Loucy (cell line): ENCODE measurements at regions not wholly inside any gene's neighbourhood (a gene's known extent, or its start where the extent isn't known, plus 50 kb on each side); places are given as distances from the start of the nearest gene placed in this dataset.

ENCODE experiments used
- H2AFZ ChIP-seq: fragments of 200-600 bp; sonication (generic); 2 replicates; pipeline ENCODE4 v1.6.0; 2016; ENCODE audit warnings: antibody characterized with exemption, mild to moderate bottlenecking, low read length, moderate library complexity
- H3F3A ChIP-seq: fragments of 200-600 bp; 2 replicates; pipeline ENCODE4 v1.6.0; 2016; ENCODE audit warnings: antibody characterized with exemption, low read depth, mild to moderate bottlenecking
- H3K27me3 ChIP-seq: fragments of 200-600 bp; sonication (generic); 2 replicates; pipeline ENCODE4 v1.6.1; 2014; ENCODE audit warnings: low read length, mild to moderate bottlenecking; ENCODE audit not compliant: insufficient read depth, poor library complexity, severe bottlenecking
- H3K36me3 ChIP-seq: fragments of 200-600 bp; sonication (generic); 2 replicates; pipeline ENCODE4 v1.6.1; 2016; ENCODE audit warnings: low read length; ENCODE audit not compliant: insufficient read depth
- H3K4me1 ChIP-seq: fragments of 200-600 bp; sonication (generic); 2 replicates; pipeline ENCODE4 v1.5.1; 2014; ENCODE audit warnings: low read length, mild to moderate bottlenecking; ENCODE audit not compliant: insufficient read depth, poor library complexity, severe bottlenecking
- H3K4me2 ChIP-seq: fragments of 200-600 bp; sonication (generic); 2 replicates; pipeline ENCODE4 v1.6.0; 2014; ENCODE audit warnings: antibody characterized with exemption, low read length, low read depth, mild to moderate bottlenecking; ENCODE audit not compliant: poor library complexity, severe bottlenecking
- H3K4me3 ChIP-seq: fragments of 200-600 bp; sonication (generic); 2 replicates; pipeline ENCODE4 v1.5.1; 2014; ENCODE audit warnings: low read length, mild to moderate bottlenecking, mixed read lengths; ENCODE audit not compliant: poor library complexity, severe bottlenecking
- H3K79me2 ChIP-seq: fragments of 200-600 bp; sonication (generic); 2 replicates; pipeline ENCODE4 v1.6.1; 2014; ENCODE audit warnings: low read length; ENCODE audit not compliant: insufficient read depth
- H3K9ac ChIP-seq: fragments of 200-600 bp; sonication (generic); 2 replicates; pipeline ENCODE4 v1.6.0; 2014; ENCODE audit warnings: mild to moderate bottlenecking, low read depth, low read length, moderate library complexity; ENCODE audit not compliant: poor library complexity, severe bottlenecking
- H3K9me2 ChIP-seq: fragments of 200-600 bp; sonication (generic); replicated peaks from 2 replicates; pipeline ENCODE4 v1.6.1; 2016; ENCODE audit warnings: low read depth, low read length, mixed read lengths
- H3K9me3 ChIP-seq: fragments of 200-600 bp; sonication (generic); 2 replicates; pipeline ENCODE4 v1.6.1; 2014; ENCODE audit warnings: mild to moderate bottlenecking, antibody characterized with exemption, low read length, low read depth; ENCODE audit not compliant: insufficient read depth
- H4K20me1 ChIP-seq: fragments of 200-600 bp; sonication (generic); 2 replicates; pipeline ENCODE4 v1.6.0; 2014; ENCODE audit warnings: antibody characterized with exemption, low read length, mild to moderate bottlenecking; ENCODE audit not compliant: insufficient read depth, poor library complexity, severe bottlenecking
- EZH2phosphoT487 ChIP-seq: fragments of 200-600 bp; IDR thresholded peaks from 2 replicates; pipeline ENCODE4 v1.6.1; 2018; ENCODE audit warnings: antibody characterized with exemption, mild to moderate bottlenecking, moderate library complexity, borderline replicate concordance
- TF ChIP-seq, protein P1 (sequence below): fragments of 200-600 bp; sonication (generic); conservative IDR thresholded peaks from 2 replicates; pipeline ENCODE4 v1.5.1; 2014; ENCODE audit warnings: mild to moderate bottlenecking, antibody characterized with exemption, low read length

DNA sequence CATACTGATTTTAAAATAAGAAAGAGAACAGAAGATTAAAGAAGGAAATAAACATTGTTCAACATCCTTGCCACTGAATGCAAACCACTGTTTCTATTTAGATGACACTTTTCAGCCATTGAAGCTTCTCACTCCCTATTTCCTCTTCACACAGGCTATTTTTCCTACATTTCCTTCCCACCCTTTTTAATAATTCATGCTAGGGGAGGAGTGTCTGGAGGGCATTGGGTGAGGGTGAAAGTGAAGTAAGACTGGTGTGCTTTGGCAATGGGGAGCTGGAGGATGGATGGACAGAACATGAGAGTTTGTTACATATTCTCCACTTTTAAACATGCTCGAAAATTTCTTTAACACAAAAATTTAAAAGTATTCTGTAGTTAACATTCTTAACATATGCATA, 168.8 kb upstream of the GLI3 start:
- no peaks in the 10 kb centered on the region for H3K79me2 ChIP-seq
- H3K9me3 ChIP-seq = no peaks in the 10 kb centered on the region
- H3K9me2 ChIP-seq = no peaks in the 10 kb centered on the region
- H3K9ac ChIP-seq = no peak overlapping the region
- H3F3A ChIP-seq = no peaks in the 10 kb centered on the region
- no peaks in the 10 kb centered on the region for H3K4me1 ChIP-seq
- TF ChIP-seq, protein P1, sequence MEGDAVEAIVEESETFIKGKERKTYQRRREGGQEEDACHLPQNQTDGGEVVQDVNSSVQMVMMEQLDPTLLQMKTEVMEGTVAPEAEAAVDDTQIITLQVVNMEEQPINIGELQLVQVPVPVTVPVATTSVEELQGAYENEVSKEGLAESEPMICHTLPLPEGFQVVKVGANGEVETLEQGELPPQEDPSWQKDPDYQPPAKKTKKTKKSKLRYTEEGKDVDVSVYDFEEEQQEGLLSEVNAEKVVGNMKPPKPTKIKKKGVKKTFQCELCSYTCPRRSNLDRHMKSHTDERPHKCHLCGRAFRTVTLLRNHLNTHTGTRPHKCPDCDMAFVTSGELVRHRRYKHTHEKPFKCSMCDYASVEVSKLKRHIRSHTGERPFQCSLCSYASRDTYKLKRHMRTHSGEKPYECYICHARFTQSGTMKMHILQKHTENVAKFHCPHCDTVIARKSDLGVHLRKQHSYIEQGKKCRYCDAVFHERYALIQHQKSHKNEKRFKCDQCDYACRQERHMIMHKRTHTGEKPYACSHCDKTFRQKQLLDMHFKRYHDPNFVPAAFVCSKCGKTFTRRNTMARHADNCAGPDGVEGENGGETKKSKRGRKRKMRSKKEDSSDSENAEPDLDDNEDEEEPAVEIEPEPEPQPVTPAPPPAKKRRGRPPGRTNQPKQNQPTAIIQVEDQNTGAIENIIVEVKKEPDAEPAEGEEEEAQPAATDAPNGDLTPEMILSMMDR = no peak
- no peak for TF ChIP-seq EZH2phosphoT487
- no peak overlapping the region for H2AFZ ChIP-seq
- H4K20me1 ChIP-seq = no peaks in the 10 kb centered on the region
- H3K36me3 ChIP-seq = no peaks in the 10 kb centered on the region
- H3K27me3 ChIP-seq = no peaks in the 10 kb centered on the region
- H3K4me3 ChIP-seq = no peak overlapping the region
- no peak overlapping the region for H3K4me2 ChIP-seq

DNA sequence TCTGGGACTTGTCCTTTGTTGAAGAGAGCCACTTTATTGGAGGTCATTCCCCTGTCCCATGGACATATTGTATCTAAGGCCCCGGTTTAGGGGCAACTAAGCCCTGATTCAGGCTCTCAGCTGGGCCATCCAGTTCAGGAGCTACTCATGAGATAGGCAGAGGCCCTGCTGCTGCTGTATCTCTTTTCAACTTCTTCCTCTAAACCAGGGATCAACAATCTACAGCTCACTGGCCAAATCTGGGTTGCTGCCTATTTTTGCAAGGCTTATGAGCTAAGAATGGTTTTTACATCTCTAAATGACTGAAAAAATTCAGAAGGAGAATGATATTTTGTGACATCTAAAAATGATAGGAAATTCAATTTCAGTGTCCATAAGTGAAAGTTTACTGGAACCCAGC, 166.8 kb upstream of the GLI3 start:
- Histone ChIP-seq H3K4me2 (no peak overlapping the region), H3F3A (no peaks in the 10 kb centered on the region), H3K4me1 (no peaks in the 10 kb centered on the region), H3K36me3 (no peaks in the 10 kb centered on the region), H3K4me3 (no peak overlapping the region), H3K9ac (no peak overlapping the region), H4K20me1 (no peaks in the 10 kb centered on the region), H3K9me2 (no peaks in the 10 kb centered on the region), H3K79me2 (no peaks in the 10 kb centered on the region), H2AFZ (no peak overlapping the region), H3K27me3 (no peaks in the 10 kb centered on the region), H3K9me3 (no peaks in the 10 kb centered on the region)
- TF ChIP-seq, protein P1 = no peak
- TF ChIP-seq EZH2phosphoT487 = no peak

DNA sequence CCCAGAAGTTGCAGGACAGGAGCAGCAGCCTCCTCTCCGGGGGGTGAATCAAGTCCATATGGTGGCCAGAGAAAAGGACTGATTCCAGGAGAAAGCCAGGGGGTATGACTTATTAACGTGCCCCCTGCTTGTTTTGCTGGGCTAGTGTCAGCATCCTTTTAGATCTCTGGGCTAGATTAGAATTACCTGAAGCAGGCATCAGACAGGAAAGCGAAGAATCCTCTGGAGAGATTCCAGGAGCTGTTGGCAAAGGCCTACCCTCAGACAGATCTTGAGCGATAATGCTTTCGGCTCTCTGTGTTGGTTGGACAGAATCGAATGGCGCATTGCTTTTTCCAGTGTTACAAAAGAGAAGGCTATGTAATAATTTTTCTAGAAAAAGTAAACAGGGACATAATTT, 164.0 kb upstream of the GLI3 start:
- no peaks in the 10 kb centered on the region for H4K20me1 ChIP-seq
- no peaks in the 10 kb centered on the region for H3K79me2 ChIP-seq
- no peaks in the 10 kb centered on the region for H3K36me3 ChIP-seq
- H3K9me3 ChIP-seq = no peaks in the 10 kb centered on the region
- no peak overlapping the region for H3K9ac ChIP-seq
- H3F3A ChIP-seq = no peaks in the 10 kb centered on the region
- TF ChIP-seq EZH2phosphoT487 = no peak
- TF ChIP-seq, protein P1 = no peak
- H3K9me2 ChIP-seq = no peaks in the 10 kb centered on the region
- H3K4me2 ChIP-seq = no peak overlapping the region
- no peak overlapping the region for H2AFZ ChIP-seq
- no peak overlapping the region for H3K4me3 ChIP-seq
- H3K4me1 ChIP-seq = no peaks in the 10 kb centered on the region
- no peaks in the 10 kb centered on the region for H3K27me3 ChIP-seq
